Tibial artery (tissue), 4 donors: ENCODE measurements at regions not wholly inside any gene's neighbourhood (a gene's known extent, or its start where the extent isn't known, plus 50 kb on each side); places are given as distances from the start of the nearest gene placed in this dataset.
"Not testable (repeated sequence)": the region's sequence is repeated elsewhere in the genome, so short reads cannot be mapped to it uniquely, and the experiment has no call there.

Source experiments
- DNase-seq, 2 donors: peaks; one replicate each; pipeline ENCODE4 v3.0.0-alpha.2; 2019
- H3K27ac ChIP-seq, 2 donors: fragments of 200-600 bp; sonication (generic) in 1 of 2; 1 replicate in 1 of 2; 2 replicates in 1 of 2; pipeline ENCODE4 v1.5.1; 2018 to 2019; ENCODE audit warnings: mild to moderate bottlenecking in 1 of 2
- H3K27me3 ChIP-seq, 2 donors: fragments of 200-600 bp; sonication (generic) in 1 of 2; one replicate each; pipeline versions ENCODE4 v1.5.1 to v1.6.0; 2016 to 2019
- H3K36me3 ChIP-seq, 3 donors: fragments of 200-600 bp; sonication (generic) in 2 of 3; one replicate each; pipeline ENCODE4 v1.5.1; 2016 to 2019; ENCODE audit warnings: mild to moderate bottlenecking in 2 of 3
- H3K4me1 ChIP-seq, 4 donors: fragments of 200-600 bp; sonication (generic) in 2 of 4; 1 replicate in 3 of 4; 2 replicates in 1 of 4; pipeline ENCODE4 v1.5.1; 2016 to 2019
- H3K4me3 ChIP-seq, 2 donors: fragments of 200-600 bp; sonication (generic) in 1 of 2; 1 replicate in 1 of 2; 2 replicates in 1 of 2; pipeline ENCODE4 v1.5.1; 2018 to 2019; ENCODE audit warnings: mild to moderate bottlenecking in 2 of 2
- H3K9me3 ChIP-seq, 3 donors: fragments of 200-600 bp; sonication (generic) in 1 of 3; one replicate each; pipeline ENCODE4 v1.5.1; 2016 to 2019
- intact Hi-C: fragments of 100-400 bp; cut with DNase I; formaldehyde crosslinking; loops from one replicate; pipeline ENCODE4 v1.15.0; 2023; ENCODE audit warnings: low total_unique reads
- TF ChIP-seq, protein P1 (sequence below), 2 experiments: fragments of 200-600 bp in 1 of 2; fragments of 450-650 bp in 1 of 2; IDR thresholded peaks; one replicate each; pipeline ENCODE4 v1.5.1; 2017 to 2019; ENCODE audit warnings: antibody characterized with exemption in 2 of 2, mild to moderate bottlenecking in 1 of 2, moderate library complexity in 1 of 2

DNA sequence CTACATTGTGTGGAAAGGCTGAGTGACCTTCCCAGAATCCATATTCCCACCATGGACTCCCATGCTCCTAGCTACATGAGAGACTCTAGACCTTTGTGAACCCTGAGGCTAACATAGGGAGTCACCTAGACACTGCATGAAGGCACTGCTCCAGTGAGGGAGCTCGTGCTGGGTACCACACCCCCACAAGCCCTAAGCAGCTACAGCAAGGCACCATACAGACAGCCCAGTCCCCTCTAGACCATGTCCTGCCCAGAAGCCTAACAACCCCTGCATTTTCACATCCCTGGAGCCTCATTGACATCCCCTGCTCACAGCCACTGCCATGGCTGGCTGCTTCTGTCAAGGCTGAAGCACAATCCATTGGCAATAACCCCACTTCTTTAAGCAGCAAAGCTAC lies 176.5 kb upstream of the CTNND2 start:
- H3K36me3 ChIP-seq, result no peaks in the 10 kb centered on the region
- no peaks in the 10 kb centered on the region for H3K27me3 ChIP-seq
- intact Hi-C loops, result no loop called here
- H3K27ac ChIP-seq, result no peak overlapping the region
- TF ChIP-seq, protein P1, sequence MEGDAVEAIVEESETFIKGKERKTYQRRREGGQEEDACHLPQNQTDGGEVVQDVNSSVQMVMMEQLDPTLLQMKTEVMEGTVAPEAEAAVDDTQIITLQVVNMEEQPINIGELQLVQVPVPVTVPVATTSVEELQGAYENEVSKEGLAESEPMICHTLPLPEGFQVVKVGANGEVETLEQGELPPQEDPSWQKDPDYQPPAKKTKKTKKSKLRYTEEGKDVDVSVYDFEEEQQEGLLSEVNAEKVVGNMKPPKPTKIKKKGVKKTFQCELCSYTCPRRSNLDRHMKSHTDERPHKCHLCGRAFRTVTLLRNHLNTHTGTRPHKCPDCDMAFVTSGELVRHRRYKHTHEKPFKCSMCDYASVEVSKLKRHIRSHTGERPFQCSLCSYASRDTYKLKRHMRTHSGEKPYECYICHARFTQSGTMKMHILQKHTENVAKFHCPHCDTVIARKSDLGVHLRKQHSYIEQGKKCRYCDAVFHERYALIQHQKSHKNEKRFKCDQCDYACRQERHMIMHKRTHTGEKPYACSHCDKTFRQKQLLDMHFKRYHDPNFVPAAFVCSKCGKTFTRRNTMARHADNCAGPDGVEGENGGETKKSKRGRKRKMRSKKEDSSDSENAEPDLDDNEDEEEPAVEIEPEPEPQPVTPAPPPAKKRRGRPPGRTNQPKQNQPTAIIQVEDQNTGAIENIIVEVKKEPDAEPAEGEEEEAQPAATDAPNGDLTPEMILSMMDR (IDR thresholded peaks at IDR 0.05), result no peak
- no peak for DNase-seq
- H3K4me1 ChIP-seq, result no peaks in the 10 kb centered on the region
- H3K4me3 ChIP-seq, result no peak overlapping the region
- no peaks in the 10 kb centered on the region for H3K9me3 ChIP-seq

DNA sequence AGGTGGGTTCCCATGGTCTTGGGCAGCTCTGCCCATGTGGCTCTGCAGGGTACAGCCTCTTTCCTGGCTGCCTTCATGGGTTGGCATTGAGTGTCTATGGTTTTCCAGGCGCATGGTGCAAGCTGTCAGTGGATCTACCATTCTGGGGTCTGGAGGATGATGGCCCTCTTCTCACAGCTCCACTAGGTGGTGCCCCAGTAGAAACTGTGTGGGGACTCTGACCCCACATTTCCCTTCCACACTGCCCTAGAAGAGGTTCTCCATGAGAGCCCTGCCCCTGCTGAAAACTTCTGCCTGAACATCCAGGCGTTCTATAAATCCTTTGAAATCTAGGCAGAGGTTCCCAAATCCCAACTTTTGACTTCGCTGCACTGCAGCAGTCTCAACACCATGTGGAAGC lies 174.0 kb upstream of the CTNND2 start:
- H3K36me3 ChIP-seq, H3K27ac ChIP-seq, DNase-seq, H3K27me3 ChIP-seq, H3K9me3 ChIP-seq, H3K4me1 ChIP-seq, intact Hi-C loops, H3K4me3 ChIP-seq: not testable (repeated sequence)

DNA sequence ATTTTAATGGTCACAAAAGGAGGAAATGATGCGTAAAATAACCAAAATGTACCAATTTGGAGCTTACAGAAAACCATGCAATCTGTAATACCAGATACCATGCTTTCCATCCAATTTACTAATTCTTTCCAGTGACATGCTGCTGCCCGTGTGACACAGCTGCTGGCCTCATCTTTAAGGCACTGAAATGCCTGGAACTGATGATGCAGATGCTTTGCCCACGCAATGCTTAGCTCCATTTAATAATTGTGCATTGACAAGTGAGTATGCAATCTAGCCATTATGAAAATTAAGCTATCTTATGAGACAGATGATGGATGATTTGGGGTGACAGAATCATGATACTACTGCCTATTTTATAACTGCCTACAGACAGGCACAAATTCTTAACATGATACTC lies 169.2 kb upstream of the CTNND2 start:
- intact Hi-C loops, result no loop called here
- TF ChIP-seq, protein P1 (IDR thresholded peaks at IDR 0.05), result no peak
- no peak for DNase-seq
- H3K4me1 ChIP-seq, result no peaks in the 10 kb centered on the region
- H3K9me3 ChIP-seq, result no peaks in the 10 kb centered on the region
- no peak overlapping the region for H3K27ac ChIP-seq
- H3K27me3 ChIP-seq, result no peaks in the 10 kb centered on the region
- no peaks in the 10 kb centered on the region for H3K36me3 ChIP-seq
- H3K4me3 ChIP-seq, result no peak overlapping the region

DNA sequence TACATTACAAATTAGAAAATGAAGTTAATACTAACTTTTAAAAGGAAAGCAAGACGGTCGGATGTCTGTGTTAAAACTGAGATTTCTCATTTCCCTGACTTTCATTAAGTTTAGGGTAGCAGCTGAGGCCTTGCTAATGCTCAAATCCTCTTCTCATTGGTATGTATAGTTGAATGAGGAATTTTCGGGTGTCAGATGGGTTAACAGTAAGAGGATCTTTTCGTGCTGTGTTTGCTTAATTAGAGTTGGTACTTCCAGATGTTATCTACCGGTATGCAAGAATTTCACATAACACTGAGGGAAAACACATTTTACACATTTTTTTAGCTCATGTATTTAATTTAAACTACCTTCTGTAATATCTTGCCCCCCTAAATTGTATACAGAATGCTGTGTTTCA lies 168.2 kb upstream of the CTNND2 start:
- no peak for DNase-seq
- H3K9me3 ChIP-seq, result no peaks in the 10 kb centered on the region
- H3K36me3 ChIP-seq, result no peaks in the 10 kb centered on the region
- no peak overlapping the region for H3K27ac ChIP-seq
- no peak overlapping the region for H3K4me3 ChIP-seq
- H3K4me1 ChIP-seq, result no peaks in the 10 kb centered on the region
- intact Hi-C loops, result no loop called here
- TF ChIP-seq, protein P1 (IDR thresholded peaks at IDR 0.05), result no peak
- no peaks in the 10 kb centered on the region for H3K27me3 ChIP-seq

DNA sequence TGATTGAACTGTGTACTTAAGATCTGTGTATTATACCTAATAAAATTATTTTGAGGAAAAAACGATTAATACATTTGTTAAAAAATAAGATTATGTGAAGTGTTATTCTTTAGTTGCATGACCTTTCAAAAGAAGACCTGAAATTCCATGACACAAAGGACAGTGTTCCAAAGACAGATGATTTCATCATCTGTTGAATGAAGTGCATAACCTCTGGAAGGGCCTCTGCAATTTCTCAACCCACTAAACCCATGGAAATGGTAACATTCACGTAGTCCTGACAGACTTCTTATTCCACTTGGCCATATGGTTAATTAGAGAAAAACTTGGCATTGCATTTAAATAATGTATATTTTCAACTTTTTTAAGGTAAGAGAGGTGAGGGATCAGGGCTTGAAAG lies 167.2 kb upstream of the CTNND2 start:
- Histone ChIP-seq H3K36me3 (no peaks in the 10 kb centered on the region), H3K4me1 (no peaks in the 10 kb centered on the region), H3K27ac (no peak overlapping the region), H3K4me3 (no peak overlapping the region), H3K27me3 (no peaks in the 10 kb centered on the region), H3K9me3 (no peaks in the 10 kb centered on the region)
- intact Hi-C loops, result no loop called here
- DNase-seq, result no peak
- TF ChIP-seq, protein P1 (IDR thresholded peaks at IDR 0.05), result no peak

DNA sequence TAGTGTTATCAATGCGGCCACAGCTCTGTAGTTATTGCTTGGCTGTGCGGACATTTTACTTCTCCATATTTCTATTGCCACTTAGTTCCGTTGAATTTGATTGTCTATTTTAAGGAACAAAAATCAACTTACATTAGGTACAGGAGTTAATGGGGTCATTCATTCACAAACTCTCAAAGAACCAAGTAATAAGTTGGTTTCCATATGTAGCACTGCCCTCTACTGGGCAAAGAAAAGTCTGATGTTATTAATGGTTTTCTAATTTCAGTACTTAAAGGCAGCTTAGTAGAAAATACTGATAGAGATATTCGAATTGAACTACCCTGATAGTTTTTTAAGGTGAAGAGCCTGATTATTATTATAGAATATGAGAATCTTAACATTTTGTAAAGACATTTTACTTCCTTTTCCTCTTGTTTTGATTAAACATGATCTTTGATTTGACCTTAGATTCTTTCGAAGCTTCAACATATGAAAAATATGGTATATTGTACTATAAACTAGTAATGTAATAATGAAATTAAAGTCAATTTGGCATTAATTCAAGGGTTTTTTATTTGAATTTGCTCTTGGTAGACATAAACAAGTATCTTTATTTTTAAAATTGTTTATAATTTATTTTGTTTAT lies 119.5 kb upstream of the CTNND2 start:
- no peaks in the 10 kb centered on the region for H3K27me3 ChIP-seq
- H3K27ac ChIP-seq, result no peak overlapping the region
- H3K9me3 ChIP-seq, result no peaks in the 10 kb centered on the region
- H3K4me3 ChIP-seq, result no peak overlapping the region
- TF ChIP-seq, protein P1 (IDR thresholded peaks at IDR 0.05), result peak in 1 of 2 experiments; percentile 10
- H3K4me1 ChIP-seq, result no peaks in the 10 kb centered on the region
- intact Hi-C loops, result no loop called here
- H3K36me3 ChIP-seq, result no peaks in the 10 kb centered on the region
- DNase-seq, result no peak
